ENCODE measurements at regions not wholly inside any gene's neighbourhood (a gene's known extent, or its start where the extent isn't known, plus 50 kb on each side); places are given as distances from the start of the nearest gene placed in this dataset.
"Not testable (repeated sequence)": the region's sequence is repeated elsewhere in the genome, so short reads cannot be mapped to it uniquely, and the experiment has no call there.

- Mint-ChIP-seq H3K4me1 (peaks cover 35 to 53% (median 49%) of the 10 kb centered on the region in 3 donors), H3K36me3 (peaks cover 0 to 59% (median 10%) of the 10 kb centered on the region in 3 donors), H3K4me3 (no peak overlapping the region), H3K27ac (peak overlapping the region in 3 of 8 donors; percentile 39 to 83 (median 59)), H3K9me3 (no peaks in the 10 kb centered on the region), H3K27me3 (no peaks in the 10 kb centered on the region)
- H3K36me3 ChIP-seq (ENCODE audit: insufficient read depth, low read length) = peaks cover 7% of the 10 kb centered on the region
- ChIA-PET CTCF (no interaction called here), POLR2A (no interaction called here)
- no peak overlapping the region for H3K4me3 ChIP-seq (ENCODE audit: low read length)
- H3K9me3 ChIP-seq (ENCODE audit: low read length) = no peaks in the 10 kb centered on the region
- H3K27ac ChIP-seq (ENCODE audit: low read depth, low read length) = no peak overlapping the region
- DNase-seq = no peak
- H3K4me1 ChIP-seq (ENCODE audit: insufficient read depth, low read length) = peaks cover 6% of the 10 kb centered on the region
- no peaks in the 10 kb centered on the region for H3K27me3 ChIP-seq (ENCODE audit: insufficient read depth, low read length, poor library complexity, severe bottlenecking)
These were observed 71.0 kb downstream of the SEPTIN7 start for GRCh38 chr7:35871856-35872255.

GRCh38 chr7:35874886-35875285 is 74.0 kb downstream of the SEPTIN7 start:
- Histone ChIP-seq H3K4me3 (ENCODE audit: low read length) (no peak overlapping the region), H3K27me3 (ENCODE audit: insufficient read depth, low read length, poor library complexity, severe bottlenecking) (no peaks in the 10 kb centered on the region), H3K9me3 (ENCODE audit: low read length) (no peaks in the 10 kb centered on the region), H3K27ac (ENCODE audit: low read depth, low read length) (no peak overlapping the region), H3K36me3 (ENCODE audit: insufficient read depth, low read length) (peaks cover 7% of the 10 kb centered on the region), H3K4me1 (ENCODE audit: insufficient read depth, low read length) (no peaks in the 10 kb centered on the region)
- H3K36me3 Mint-ChIP-seq = peaks cover 0 to 57% (median 16%) of the 10 kb centered on the region in 3 donors
- no peak for DNase-seq
- POLR2A ChIA-PET = no interaction called here
- no peak overlapping the region for H3K4me3 Mint-ChIP-seq
- H3K27me3 Mint-ChIP-seq = no peaks in the 10 kb centered on the region
- CTCF ChIA-PET = no interaction called here
- no peak overlapping the region for H3K27ac Mint-ChIP-seq
- peaks cover 31 to 52% (median 51%) of the 10 kb centered on the region in 3 donors for H3K4me1 Mint-ChIP-seq
- H3K9me3 Mint-ChIP-seq = no peaks in the 10 kb centered on the region

GRCh38 chr7:35875292-35875691 is 74.4 kb downstream of the SEPTIN7 start:
- Mint-ChIP-seq H3K4me1 (peaks cover 26 to 52% (median 47%) of the 10 kb centered on the region in 3 donors), H3K27me3 (no peaks in the 10 kb centered on the region), H3K4me3 (no peak overlapping the region), H3K27ac (peak overlapping the region in 2 of 8 donors; percentile 19 to 28), H3K36me3 (peaks cover 1 to 58% (median 16%) of the 10 kb centered on the region in 3 donors), H3K9me3 (no peaks in the 10 kb centered on the region)
- Histone ChIP-seq H3K27ac (ENCODE audit: low read depth, low read length) (no peak overlapping the region), H3K36me3 (ENCODE audit: insufficient read depth, low read length) (peaks cover 7% of the 10 kb centered on the region), H3K4me1 (ENCODE audit: insufficient read depth, low read length) (no peaks in the 10 kb centered on the region), H3K9me3 (ENCODE audit: low read length) (no peaks in the 10 kb centered on the region), H3K27me3 (ENCODE audit: insufficient read depth, low read length, poor library complexity, severe bottlenecking) (no peaks in the 10 kb centered on the region), H3K4me3 (ENCODE audit: low read length) (no peak overlapping the region)
- ChIA-PET POLR2A (no interaction called here), CTCF (no interaction called here)
- no peak for DNase-seq

- Histone ChIP-seq H3K4me3 (ENCODE audit: low read length) (no peak overlapping the region), H3K4me1 (ENCODE audit: insufficient read depth, low read length) (no peaks in the 10 kb centered on the region), H3K36me3 (ENCODE audit: insufficient read depth, low read length) (peaks cover 14% of the 10 kb centered on the region), H3K27me3 (ENCODE audit: insufficient read depth, low read length, poor library complexity, severe bottlenecking) (no peaks in the 10 kb centered on the region), H3K9me3 (ENCODE audit: low read length) (no peaks in the 10 kb centered on the region), H3K27ac (ENCODE audit: low read depth, low read length) (no peak overlapping the region)
- Mint-ChIP-seq H3K27me3 (no peaks in the 10 kb centered on the region), H3K4me3 (no peak overlapping the region), H3K9me3 (no peaks in the 10 kb centered on the region), H3K27ac (peak overlapping the region in 5 of 8 donors; percentile 1 to 72 (median 59)), H3K36me3 (peaks cover 5 to 65% (median 16%) of the 10 kb centered on the region in 3 donors), H3K4me1 (peaks cover 15 to 34% (median 26%) of the 10 kb centered on the region in 3 donors)
- ChIA-PET CTCF (no interaction called here), POLR2A (no interaction called here)
- no peak for DNase-seq
These were observed 77.5 kb downstream of the SEPTIN7 start for GRCh38 chr7:35878351-35878750.

- Mint-ChIP-seq H3K36me3 (peaks cover 11 to 78% (median 33%) of the 10 kb centered on the region in 3 donors), H3K4me1 (peaks cover 23 to 29% (median 24%) of the 10 kb centered on the region in 3 donors), H3K27ac (peak overlapping the region in 2 of 8 donors; percentile 23 to 33)
- DNase-seq; H3K4me3 Mint-ChIP-seq; H3K27me3 ChIP-seq (ENCODE audit: insufficient read depth, low read length, poor library complexity, severe bottlenecking); H3K4me1 ChIP-seq (ENCODE audit: insufficient read depth, low read length); H3K4me3 ChIP-seq (ENCODE audit: low read length); H3K27ac ChIP-seq (ENCODE audit: low read depth, low read length); POLR2A ChIA-PET; H3K27me3 Mint-ChIP-seq; H3K9me3 Mint-ChIP-seq; H3K9me3 ChIP-seq (ENCODE audit: low read length): not testable (repeated sequence)
- CTCF ChIA-PET = interaction anchor here (0.9 kb wide), 1 partner anchor 163 kb away, joined by 3 read pairs; no protein-coding TSS in a partner anchor
- H3K36me3 ChIP-seq (ENCODE audit: insufficient read depth, low read length) = peaks cover 18% of the 10 kb centered on the region
These were observed 86.6 kb downstream of the SEPTIN7 start for GRCh38 chr7:35887430-35887829.

- Mint-ChIP-seq H3K4me1 (peaks cover 31 to 39% (median 35%) of the 10 kb centered on the region in 3 donors), H3K27ac (peak overlapping the region in 1 of 8 donors; percentile 13), H3K36me3 (peaks cover 11 to 75% (median 31%) of the 10 kb centered on the region in 3 donors), H3K27me3 (no peaks in the 10 kb centered on the region), H3K9me3 (no peaks in the 10 kb centered on the region), H3K4me3 (peak overlapping the region in 1 of 7 donors; percentile 23)
- peaks cover 5% of the 10 kb centered on the region for H3K36me3 ChIP-seq (ENCODE audit: insufficient read depth, low read length)
- no peak for DNase-seq
- no peak overlapping the region for H3K27ac ChIP-seq (ENCODE audit: low read depth, low read length)
- no peaks in the 10 kb centered on the region for H3K27me3 ChIP-seq (ENCODE audit: insufficient read depth, low read length, poor library complexity, severe bottlenecking)
- ChIA-PET POLR2A (no interaction called here), CTCF (no interaction called here)
- H3K4me3 ChIP-seq (ENCODE audit: low read length) = no peak overlapping the region
- H3K9me3 ChIP-seq (ENCODE audit: low read length) = no peaks in the 10 kb centered on the region
- no peaks in the 10 kb centered on the region for H3K4me1 ChIP-seq (ENCODE audit: insufficient read depth, low read length)
These were observed 88.1 kb downstream of the SEPTIN7 start for GRCh38 chr7:35889001-35889400.

- no peak for DNase-seq
- no peaks in the 10 kb centered on the region for H3K9me3 ChIP-seq (ENCODE audit: low read length)
- no peaks in the 10 kb centered on the region for H3K4me1 ChIP-seq (ENCODE audit: insufficient read depth, low read length)
- H3K27me3 Mint-ChIP-seq = no peaks in the 10 kb centered on the region
- H3K27ac Mint-ChIP-seq = peak overlapping the region in 5 of 8 donors; percentile 13 to 61 (median 42)
- peaks cover 33 to 44% (median 42%) of the 10 kb centered on the region in 3 donors for H3K4me1 Mint-ChIP-seq
- no peak overlapping the region for H3K4me3 ChIP-seq (ENCODE audit: low read length)
- peaks cover 10 to 73% (median 28%) of the 10 kb centered on the region in 3 donors for H3K36me3 Mint-ChIP-seq
- H3K9me3 Mint-ChIP-seq = no peaks in the 10 kb centered on the region
- ChIA-PET CTCF (no interaction called here), POLR2A (no interaction called here)
- no peaks in the 10 kb centered on the region for H3K27me3 ChIP-seq (ENCODE audit: insufficient read depth, low read length, poor library complexity, severe bottlenecking)
- no peak overlapping the region for H3K27ac ChIP-seq (ENCODE audit: low read depth, low read length)
- peak overlapping the region in 1 of 7 donors; percentile 54 for H3K4me3 Mint-ChIP-seq
- H3K36me3 ChIP-seq (ENCODE audit: insufficient read depth, low read length) = no peaks in the 10 kb centered on the region
These were observed 89.0 kb downstream of the SEPTIN7 start for GRCh38 chr7:35889870-35890269.

- no peaks in the 10 kb centered on the region for H3K27me3 Mint-ChIP-seq
- POLR2A ChIA-PET = no interaction called here
- no peak for DNase-seq
- CTCF ChIA-PET = no interaction called here
- Histone ChIP-seq H3K36me3 (ENCODE audit: insufficient read depth, low read length) (no peaks in the 10 kb centered on the region), H3K27me3 (ENCODE audit: insufficient read depth, low read length, poor library complexity, severe bottlenecking) (no peaks in the 10 kb centered on the region), H3K9me3 (ENCODE audit: low read length) (no peaks in the 10 kb centered on the region), H3K4me3 (ENCODE audit: low read length) (no peak overlapping the region), H3K4me1 (ENCODE audit: insufficient read depth, low read length) (no peaks in the 10 kb centered on the region), H3K27ac (ENCODE audit: low read depth, low read length) (no peak overlapping the region)
- peaks cover 34 to 43% (median 42%) of the 10 kb centered on the region in 3 donors for H3K4me1 Mint-ChIP-seq
- no peaks in the 10 kb centered on the region for H3K9me3 Mint-ChIP-seq
- no peak overlapping the region for H3K4me3 Mint-ChIP-seq
- H3K36me3 Mint-ChIP-seq = peaks cover 8 to 67% (median 25%) of the 10 kb centered on the region in 3 donors
- peak overlapping the region; percentile 49 to 92 (median 72) for H3K27ac Mint-ChIP-seq
These were observed 90.4 kb downstream of the SEPTIN7 start for GRCh38 chr7:35891004-35891830.
